Osteocyte (in vitro differentiated cells): ENCODE measurements at regions not wholly inside any gene's neighbourhood (a gene's known extent, or its start where the extent isn't known, plus 50 kb on each side); places are given as distances from the start of the nearest gene placed in this dataset.

Experiments used
- DNase-seq: peaks from one replicate; pipeline ENCODE4 v3.0.0; 2021; ENCODE audit warnings: mixed read lengths; ENCODE audit not compliant: unreplicated experiment; ENCODE audit errors: extremely low spot score
- H3K27ac Mint-ChIP-seq: one replicate; pipeline ENCODE4 v1.8.0; 2021; ENCODE audit warnings: mild to moderate bottlenecking, mixed read lengths; ENCODE audit not compliant: unreplicated experiment
- H3K27me3 Mint-ChIP-seq: one replicate; pipeline ENCODE4 v1.8.0; 2021; ENCODE audit warnings: mixed read lengths; ENCODE audit not compliant: unreplicated experiment
- H3K36me3 Mint-ChIP-seq: one replicate; pipeline ENCODE4 v1.8.0; 2021; ENCODE audit warnings: mixed read lengths; ENCODE audit not compliant: unreplicated experiment
- H3K4me1 Mint-ChIP-seq: one replicate; pipeline ENCODE4 v1.8.0; 2021; ENCODE audit warnings: mixed read lengths; ENCODE audit not compliant: unreplicated experiment
- H3K4me3 Mint-ChIP-seq: one replicate; pipeline ENCODE4 v1.8.0; 2021; ENCODE audit warnings: mild to moderate bottlenecking, moderate library complexity, mixed read lengths; ENCODE audit not compliant: unreplicated experiment
- H3K9me3 Mint-ChIP-seq: one replicate; pipeline ENCODE4 v1.8.0; 2021; ENCODE audit warnings: mixed read lengths; ENCODE audit not compliant: unreplicated experiment
- TF ChIP-seq, protein P1 (sequence below): fragments of 200-600 bp; sonication (generic); IDR thresholded peaks from 2 replicates; pipeline ENCODE4 v1.5.0; 2021; ENCODE audit warnings: antibody characterized with exemption, mild to moderate bottlenecking, moderate library complexity

DNA sequence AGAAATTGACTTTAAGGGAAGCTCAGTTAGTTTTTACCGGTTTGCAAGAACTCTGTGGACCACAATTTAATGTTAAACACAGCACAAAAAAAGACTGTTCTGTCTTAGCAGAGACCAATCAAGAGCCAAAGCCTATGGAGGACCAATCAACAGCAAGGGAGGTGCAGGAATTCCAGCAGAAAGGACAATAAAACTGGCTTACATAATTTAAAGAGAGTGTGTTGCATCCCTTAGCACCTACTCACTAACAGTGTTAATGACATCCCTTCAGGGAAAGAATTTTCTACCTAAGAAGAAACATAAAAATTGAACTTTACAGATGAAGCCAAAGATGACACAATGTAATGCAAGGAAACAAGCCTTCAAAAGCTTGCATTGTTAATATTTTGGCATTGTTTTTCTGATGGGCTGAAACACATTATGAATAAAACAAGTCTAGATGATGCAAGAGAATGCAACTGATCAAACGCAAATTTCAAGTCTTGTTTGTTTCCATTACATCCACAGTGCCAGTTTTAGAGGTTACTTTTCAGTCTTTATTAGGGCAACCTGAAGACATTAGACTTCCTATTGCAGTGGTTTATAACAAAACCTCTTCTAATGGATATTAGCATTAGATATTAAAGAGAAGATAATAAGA is 111.3 kb upstream of the FST start:
- peaks cover 4% of the 10 kb centered on the region for H3K9me3 Mint-ChIP-seq
- H3K4me1 Mint-ChIP-seq: peaks cover 11% of the 10 kb centered on the region

GRCh38 chr5:53369681-53370080 is 110.7 kb upstream of the FST start:
- peaks cover 4% of the 10 kb centered on the region for H3K9me3 Mint-ChIP-seq
- H3K27me3 Mint-ChIP-seq: no peaks in the 10 kb centered on the region
- H3K27ac Mint-ChIP-seq: no peak overlapping the region
- TF ChIP-seq, protein P1, sequence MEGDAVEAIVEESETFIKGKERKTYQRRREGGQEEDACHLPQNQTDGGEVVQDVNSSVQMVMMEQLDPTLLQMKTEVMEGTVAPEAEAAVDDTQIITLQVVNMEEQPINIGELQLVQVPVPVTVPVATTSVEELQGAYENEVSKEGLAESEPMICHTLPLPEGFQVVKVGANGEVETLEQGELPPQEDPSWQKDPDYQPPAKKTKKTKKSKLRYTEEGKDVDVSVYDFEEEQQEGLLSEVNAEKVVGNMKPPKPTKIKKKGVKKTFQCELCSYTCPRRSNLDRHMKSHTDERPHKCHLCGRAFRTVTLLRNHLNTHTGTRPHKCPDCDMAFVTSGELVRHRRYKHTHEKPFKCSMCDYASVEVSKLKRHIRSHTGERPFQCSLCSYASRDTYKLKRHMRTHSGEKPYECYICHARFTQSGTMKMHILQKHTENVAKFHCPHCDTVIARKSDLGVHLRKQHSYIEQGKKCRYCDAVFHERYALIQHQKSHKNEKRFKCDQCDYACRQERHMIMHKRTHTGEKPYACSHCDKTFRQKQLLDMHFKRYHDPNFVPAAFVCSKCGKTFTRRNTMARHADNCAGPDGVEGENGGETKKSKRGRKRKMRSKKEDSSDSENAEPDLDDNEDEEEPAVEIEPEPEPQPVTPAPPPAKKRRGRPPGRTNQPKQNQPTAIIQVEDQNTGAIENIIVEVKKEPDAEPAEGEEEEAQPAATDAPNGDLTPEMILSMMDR: no peak
- peaks cover 10% of the 10 kb centered on the region for H3K4me1 Mint-ChIP-seq
- DNase-seq: no peak
- H3K4me3 Mint-ChIP-seq: no peak overlapping the region
- no peaks in the 10 kb centered on the region for H3K36me3 Mint-ChIP-seq

More for the DNA sequence above, 111.3 kb upstream of the FST start:
- TF ChIP-seq, protein P1: no peak
- Mint-ChIP-seq H3K27ac (no peak overlapping the region), H3K36me3 (no peaks in the 10 kb centered on the region), H3K4me3 (no peak overlapping the region), H3K27me3 (no peaks in the 10 kb centered on the region)
- DNase-seq: no peak

- peaks cover 4% of the 10 kb centered on the region for H3K9me3 Mint-ChIP-seq
- peaks cover 1% of the 10 kb centered on the region for H3K36me3 Mint-ChIP-seq
- H3K27me3 Mint-ChIP-seq: no peaks in the 10 kb centered on the region
- TF ChIP-seq, protein P1: no peak
- no peak overlapping the region for H3K27ac Mint-ChIP-seq
- no peak for DNase-seq
- H3K4me3 Mint-ChIP-seq: no peak overlapping the region
- peaks cover 6% of the 10 kb centered on the region for H3K4me1 Mint-ChIP-seq
These were observed 106.8 kb upstream of the FST start for GRCh38 chr5:53373451-53374158.

DNA sequence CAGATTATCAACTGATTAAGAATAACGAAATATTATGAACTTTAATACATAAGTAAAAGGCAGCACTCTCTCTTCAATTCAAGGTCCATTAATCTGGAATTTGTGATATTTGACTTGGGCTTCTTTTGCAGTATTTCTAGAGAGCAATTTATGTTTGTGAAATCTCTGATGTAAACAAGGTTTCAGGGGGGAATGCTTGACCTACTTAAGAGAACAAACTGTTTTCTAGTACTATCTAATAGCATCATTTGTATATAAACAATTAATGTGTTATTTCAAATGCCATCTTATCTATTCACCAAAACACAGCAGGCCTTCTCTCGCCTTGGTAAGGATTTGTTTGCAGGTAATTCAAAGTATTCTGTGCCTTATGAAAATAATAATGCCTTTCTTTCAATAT is 103.6 kb upstream of the FST start:
- H3K27me3 Mint-ChIP-seq: no peaks in the 10 kb centered on the region
- no peak overlapping the region for H3K4me3 Mint-ChIP-seq
- peaks cover 1% of the 10 kb centered on the region for H3K36me3 Mint-ChIP-seq
- no peak overlapping the region for H3K27ac Mint-ChIP-seq
- peaks cover 8% of the 10 kb centered on the region for H3K4me1 Mint-ChIP-seq
- TF ChIP-seq, protein P1: no peak
- peaks cover 4% of the 10 kb centered on the region for H3K9me3 Mint-ChIP-seq
- DNase-seq: no peak

- DNase-seq: no peak
- Mint-ChIP-seq H3K27me3 (no peaks in the 10 kb centered on the region), H3K4me1 (peaks cover 8% of the 10 kb centered on the region), H3K4me3 (no peak overlapping the region), H3K36me3 (peaks cover 1% of the 10 kb centered on the region), H3K27ac (no peak overlapping the region), H3K9me3 (peaks cover 7% of the 10 kb centered on the region)
- TF ChIP-seq, protein P1: no peak
These were observed 102.2 kb upstream of the FST start for GRCh38 chr5:53378190-53378589.
